K562 (cell line): ENCODE measurements at regions not wholly inside any gene's neighbourhood (a gene's known extent, or its start where the extent isn't known, plus 50 kb on each side); places are given as distances from the start of the nearest gene placed in this dataset.

Source experiments
- ATF7 ChIP-seq: fragments of 450-650 bp; IDR thresholded peaks from 2 replicates; pipeline ENCODE4 v1.7.1; 2014; ENCODE audit warnings: mild to moderate bottlenecking, moderate library complexity
- CBX8 ChIP-seq: fragments of 200-600 bp; sonication (generic); IDR thresholded peaks from 2 replicates; pipeline ENCODE4 v1.6.1; 2012; ENCODE audit warnings: borderline replicate concordance, mixed run types, low read depth, mild to moderate bottlenecking, moderate library complexity, mixed read lengths, low read length, control low read depth, inconsistent platforms; ENCODE audit not compliant: poor library complexity, severe bottlenecking; ENCODE audit errors: extremely low read depth
- CC2D1A ChIP-seq: fragments of 450-650 bp; IDR thresholded peaks from 2 replicates; pipeline ENCODE4 v1.6.1; 2017; ENCODE audit warnings: mild to moderate bottlenecking
- CREBBP ChIP-seq: IDR thresholded peaks from one replicate; pipeline ENCODE4 v1.6.1; 2012; ENCODE audit warnings: low read depth, mild to moderate bottlenecking, control low read depth, inconsistent platforms, low read length
- CSDE1 ChIP-seq, 2 experiments: fragments of 450-650 bp; IDR thresholded peaks; 2 replicates each; pipeline ENCODE4 v1.6.1; 2016; ENCODE audit warnings: mild to moderate bottlenecking in 1 of 2
- DIDO1 ChIP-seq: fragments of 450-650 bp; IDR thresholded peaks from 2 replicates; pipeline ENCODE4 v1.6.1; 2016; ENCODE audit warnings: low read depth, missing biosample characterization, missing genetic modification characterization
- ERF ChIP-seq: fragments of 450-650 bp; formaldehyde crosslinking; IDR thresholded peaks from 2 replicates; pipeline ENCODE4 v1.4.0; 2020; ENCODE audit warnings: mild to moderate bottlenecking, mixed read lengths
- ESRRA ChIP-seq: fragments of 450-650 bp; IDR thresholded peaks from 2 replicates; pipeline ENCODE4 v1.6.1; 2014; ENCODE audit warnings: low read depth, mild to moderate bottlenecking, moderate library complexity, borderline replicate concordance
- ETV1 ChIP-seq: fragments of 450-650 bp; conservative IDR thresholded peaks from 2 replicates; pipeline ENCODE4 v1.6.1; 2016; ENCODE audit warnings: missing genetic modification characterization, control low read depth, low read depth, missing compliant biosample characterization
- FOXJ2 ChIP-seq: fragments of 200-800 bp; sonication (Bioruptor generic); IDR thresholded peaks from 2 replicates; pipeline ENCODE4 v1.6.1; 2016; ENCODE audit warnings: missing genetic modification characterization, missing compliant biosample characterization
- HLTF ChIP-seq: fragments of 450-650 bp; IDR thresholded peaks from 2 replicates; pipeline ENCODE4 v1.6.1; 2016
- HNRNPH1 ChIP-seq: fragments of 200-400 bp; formaldehyde crosslinking; optimal IDR thresholded peaks from 2 replicates; pipeline ENCODE3; 2017; ENCODE audit warnings: low read depth, mild to moderate bottlenecking, low read length, moderate library complexity
- HNRNPLL ChIP-seq: fragments of 200-400 bp; formaldehyde crosslinking; IDR thresholded peaks from 2 replicates; pipeline ENCODE4 v1.6.1; 2017; ENCODE audit warnings: low read length, low read depth, mild to moderate bottlenecking; ENCODE audit not compliant: poor library complexity, severe bottlenecking
- HOXB6 ChIP-seq: fragments of 250-450 bp; sonication (Bioruptor Pico); IDR thresholded peaks from 2 replicates; pipeline ENCODE4 v1.5.1; 2022; ENCODE audit warnings: mild to moderate bottlenecking, borderline replicate concordance
- MTA3 ChIP-seq: fragments of 450-650 bp; formaldehyde crosslinking; IDR thresholded peaks from 2 replicates; pipeline ENCODE4 v1.6.1; 2017; ENCODE audit warnings: mild to moderate bottlenecking, borderline replicate concordance
- NBN ChIP-seq: fragments of 450-650 bp; IDR thresholded peaks from 2 replicates; pipeline ENCODE4 v1.6.1; 2016; ENCODE audit warnings: low read depth, mild to moderate bottlenecking
- PTRF ChIP-seq: fragments of 450-650 bp; IDR thresholded peaks from 2 replicates; pipeline ENCODE4 v1.6.1; 2016; ENCODE audit warnings: mild to moderate bottlenecking, missing genetic modification characterization, missing compliant biosample characterization
- RBM34 ChIP-seq: fragments of 200-400 bp; formaldehyde crosslinking; IDR thresholded peaks from 2 replicates; pipeline ENCODE4 v1.6.1; 2018; ENCODE audit warnings: low read length, borderline replicate concordance; ENCODE audit not compliant: insufficient read depth
- STAG1 ChIP-seq: sonication (generic); formaldehyde crosslinking; IDR thresholded peaks from 2 replicates; pipeline ENCODE4 v1.5.0; 2020; ENCODE audit warnings: missing genetic modification reagents, borderline replicate concordance
- ZBTB17 ChIP-seq: fragments of 450-650 bp; formaldehyde crosslinking; IDR thresholded peaks from 2 replicates; pipeline ENCODE4 v1.4.0; 2020; ENCODE audit warnings: mild to moderate bottlenecking
- ZC3H4 ChIP-seq: sonication (generic); formaldehyde crosslinking; IDR thresholded peaks from 2 replicates; pipeline ENCODE4 v1.9.0; 2021; ENCODE audit warnings: missing genetic modification reagents, borderline replicate concordance
- ZNF316 ChIP-seq: fragments of 450-650 bp; IDR thresholded peaks from 2 replicates; pipeline ENCODE4 v1.6.1; 2016
- ZNF41 ChIP-seq: fragments of 250-450 bp; sonication (Bioruptor Pico); conservative IDR thresholded peaks from 2 replicates; pipeline ENCODE4 v1.4.0; 2020; ENCODE audit warnings: mild to moderate bottlenecking
- TF ChIP-seq, protein P1 (sequence below): fragments of 200-800 bp; sonication (Bioruptor generic); IDR thresholded peaks from 2 replicates; pipeline ENCODE4 v1.6.1; 2017; ENCODE audit warnings: missing genetic modification characterization, missing compliant biosample characterization
- TF ChIP-seq, protein P2 (sequence below): fragments of 250-450 bp; sonication (Bioruptor Pico); IDR thresholded peaks from 2 replicates; pipeline ENCODE4 v1.5.0; 2021
- TF ChIP-seq, protein P3 (sequence below), 2 experiments: fragments of 450-650 bp; IDR thresholded peaks; 2 replicates each; pipeline ENCODE4 v1.6.1; 2016

DNA sequence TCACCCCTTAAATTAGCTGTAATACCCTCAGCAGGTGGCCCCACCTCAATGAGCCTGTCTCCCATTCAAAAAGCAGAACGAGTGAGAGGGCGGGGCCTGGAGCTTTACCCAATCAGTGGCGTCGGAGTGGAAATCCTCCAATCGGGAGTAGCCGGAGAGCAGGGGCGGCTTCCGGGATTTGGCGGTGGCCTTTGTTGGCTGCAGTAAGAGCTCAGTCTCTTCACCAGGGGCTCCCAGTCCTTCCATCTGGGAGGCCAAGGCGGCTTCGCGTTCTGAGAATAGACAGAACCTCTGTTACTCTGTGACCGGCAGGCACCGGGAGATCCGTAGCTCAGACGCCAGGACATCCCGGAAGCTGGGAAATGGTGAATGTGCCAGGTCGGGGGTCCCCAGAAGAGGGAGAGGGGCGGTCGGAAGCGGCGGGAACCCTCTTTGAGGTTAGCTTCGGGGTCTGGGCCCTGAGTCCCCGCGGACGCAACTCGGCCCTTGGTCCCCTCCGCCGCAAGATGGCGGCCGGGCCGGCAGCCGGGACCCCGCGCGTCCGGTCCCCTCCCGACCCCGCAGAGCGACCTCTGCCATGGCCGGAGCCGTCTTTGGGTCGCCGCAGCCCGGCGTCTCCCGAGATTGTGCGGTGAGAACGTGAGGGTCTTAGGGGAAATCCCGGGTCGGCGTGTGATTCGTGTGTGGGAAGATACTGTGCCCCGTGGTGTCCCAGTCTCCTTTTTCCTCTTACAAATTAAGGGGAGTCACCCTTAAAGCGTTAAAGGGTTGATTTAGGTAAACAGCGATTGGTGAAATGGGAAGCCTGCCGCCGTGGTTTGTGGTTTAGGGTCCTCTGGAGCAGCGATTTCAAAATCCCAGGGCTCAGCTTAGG, 160.3 kb upstream of the ZNF267 start (continued):
- TF ChIP-seq CBX8 (no peak), ZC3H4 (CRISPR knock-in tag) (peak; percentile 63; the same call in 1 of the 2 replicates), ZBTB17 (CRISPR knock-in tag) (peak; percentile 32; the same call in 1 of the 2 replicates), HNRNPH1 (no peak), HOXB6 (CRISPR knock-in tag) (no peak), ERF (CRISPR knock-in tag) (peak; percentile 55; the same call in 1 of the 2 replicates), MTA3 (0 out of 2 replicates have a peak, but pooled peaks have one; percentile 49), ESRRA (peak; percentile 39), CSDE1 (IDR thresholded peaks at IDR 0.05) (no peak), STAG1 (CRISPR knock-in tag) (no peak), ZNF41 (no peak), ATF7 (peak; percentile 37), HNRNPLL (no peak), RBM34 (no peak), ETV1 (tag) (peak; percentile 46), ZNF316 (no peak), NBN (no peak), CREBBP (no peak), CC2D1A (0 out of 2 replicates have a peak, but pooled peaks have one; percentile 10), PTRF (no peak), FOXJ2 (tag) (no peak), HLTF (no peak), DIDO1 (no peak)
- TF ChIP-seq, protein P1, sequence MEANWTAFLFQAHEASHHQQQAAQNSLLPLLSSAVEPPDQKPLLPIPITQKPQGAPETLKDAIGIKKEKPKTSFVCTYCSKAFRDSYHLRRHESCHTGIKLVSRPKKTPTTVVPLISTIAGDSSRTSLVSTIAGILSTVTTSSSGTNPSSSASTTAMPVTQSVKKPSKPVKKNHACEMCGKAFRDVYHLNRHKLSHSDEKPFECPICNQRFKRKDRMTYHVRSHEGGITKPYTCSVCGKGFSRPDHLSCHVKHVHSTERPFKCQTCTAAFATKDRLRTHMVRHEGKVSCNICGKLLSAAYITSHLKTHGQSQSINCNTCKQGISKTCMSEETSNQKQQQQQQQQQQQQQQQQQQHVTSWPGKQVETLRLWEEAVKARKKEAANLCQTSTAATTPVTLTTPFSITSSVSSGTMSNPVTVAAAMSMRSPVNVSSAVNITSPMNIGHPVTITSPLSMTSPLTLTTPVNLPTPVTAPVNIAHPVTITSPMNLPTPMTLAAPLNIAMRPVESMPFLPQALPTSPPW (CRISPR knock-in tag) = peak; percentile 34; the same call in 1 of the 2 replicates
- TF ChIP-seq, protein P2, sequence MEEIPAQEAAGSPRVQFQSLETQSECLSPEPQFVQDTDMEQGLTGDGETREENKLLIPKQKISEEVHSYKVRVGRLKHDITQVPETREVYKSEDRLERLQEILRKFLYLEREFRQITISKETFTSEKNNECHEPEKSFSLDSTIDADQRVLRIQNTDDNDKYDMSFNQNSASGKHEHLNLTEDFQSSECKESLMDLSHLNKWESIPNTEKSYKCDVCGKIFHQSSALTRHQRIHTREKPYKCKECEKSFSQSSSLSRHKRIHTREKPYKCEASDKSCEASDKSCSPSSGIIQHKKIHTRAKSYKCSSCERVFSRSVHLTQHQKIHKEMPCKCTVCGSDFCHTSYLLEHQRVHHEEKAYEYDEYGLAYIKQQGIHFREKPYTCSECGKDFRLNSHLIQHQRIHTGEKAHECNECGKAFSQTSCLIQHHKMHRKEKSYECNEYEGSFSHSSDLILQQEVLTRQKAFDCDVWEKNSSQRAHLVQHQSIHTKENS (CRISPR knock-in tag) = no peak
- TF ChIP-seq, protein P3, sequence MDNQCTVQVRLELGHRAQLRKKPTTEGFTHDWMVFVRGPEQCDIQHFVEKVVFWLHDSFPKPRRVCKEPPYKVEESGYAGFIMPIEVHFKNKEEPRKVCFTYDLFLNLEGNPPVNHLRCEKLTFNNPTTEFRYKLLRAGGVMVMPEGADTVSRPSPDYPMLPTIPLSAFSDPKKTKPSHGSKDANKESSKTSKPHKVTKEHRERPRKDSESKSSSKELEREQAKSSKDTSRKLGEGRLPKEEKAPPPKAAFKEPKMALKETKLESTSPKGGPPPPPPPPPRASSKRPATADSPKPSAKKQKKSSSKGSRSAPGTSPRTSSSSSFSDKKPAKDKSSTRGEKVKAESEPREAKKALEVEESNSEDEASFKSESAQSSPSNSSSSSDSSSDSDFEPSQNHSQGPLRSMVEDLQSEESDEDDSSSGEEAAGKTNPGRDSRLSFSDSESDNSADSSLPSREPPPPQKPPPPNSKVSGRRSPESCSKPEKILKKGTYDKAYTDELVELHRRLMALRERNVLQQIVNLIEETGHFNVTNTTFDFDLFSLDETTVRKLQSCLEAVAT (IDR thresholded peaks at IDR 0.05) = no peak
